ENCODE measurements at regions not wholly inside any gene's neighbourhood (a gene's known extent, or its start where the extent isn't known, plus 50 kb on each side); places are given as distances from the start of the nearest gene placed in this dataset.

DNA sequence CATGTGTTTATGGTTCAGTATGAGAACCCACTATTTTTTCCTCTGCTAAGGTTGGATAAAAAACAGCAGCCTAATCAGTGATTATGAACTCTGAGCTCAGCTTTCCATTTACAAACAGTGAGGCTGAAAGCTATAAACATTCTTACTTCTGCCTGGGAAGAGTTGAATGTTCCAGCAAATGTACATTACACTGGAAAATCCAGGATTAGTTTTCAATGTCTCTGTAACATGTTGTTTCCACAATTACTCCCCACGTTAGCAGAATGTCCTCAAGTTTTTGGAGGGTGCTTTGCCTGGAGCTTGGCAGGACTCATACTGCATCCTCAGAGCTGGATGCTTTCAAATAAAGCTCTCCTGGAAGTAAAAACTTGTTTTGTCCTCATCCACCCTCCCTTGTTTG, 150.4 kb downstream of the POSTN start:
- TF ChIP-seq POLR2A (IDR thresholded peaks at IDR 0.05): no peak
- TF ChIP-seq, protein P1, sequence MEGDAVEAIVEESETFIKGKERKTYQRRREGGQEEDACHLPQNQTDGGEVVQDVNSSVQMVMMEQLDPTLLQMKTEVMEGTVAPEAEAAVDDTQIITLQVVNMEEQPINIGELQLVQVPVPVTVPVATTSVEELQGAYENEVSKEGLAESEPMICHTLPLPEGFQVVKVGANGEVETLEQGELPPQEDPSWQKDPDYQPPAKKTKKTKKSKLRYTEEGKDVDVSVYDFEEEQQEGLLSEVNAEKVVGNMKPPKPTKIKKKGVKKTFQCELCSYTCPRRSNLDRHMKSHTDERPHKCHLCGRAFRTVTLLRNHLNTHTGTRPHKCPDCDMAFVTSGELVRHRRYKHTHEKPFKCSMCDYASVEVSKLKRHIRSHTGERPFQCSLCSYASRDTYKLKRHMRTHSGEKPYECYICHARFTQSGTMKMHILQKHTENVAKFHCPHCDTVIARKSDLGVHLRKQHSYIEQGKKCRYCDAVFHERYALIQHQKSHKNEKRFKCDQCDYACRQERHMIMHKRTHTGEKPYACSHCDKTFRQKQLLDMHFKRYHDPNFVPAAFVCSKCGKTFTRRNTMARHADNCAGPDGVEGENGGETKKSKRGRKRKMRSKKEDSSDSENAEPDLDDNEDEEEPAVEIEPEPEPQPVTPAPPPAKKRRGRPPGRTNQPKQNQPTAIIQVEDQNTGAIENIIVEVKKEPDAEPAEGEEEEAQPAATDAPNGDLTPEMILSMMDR (IDR thresholded peaks at IDR 0.05): no peak

Measured in right lobe of liver (tissue), 4 donors.